Ectodermal cell (in vitro differentiated cells): ENCODE measurements at regions not wholly inside any gene's neighbourhood (a gene's known extent, or its start where the extent isn't known, plus 50 kb on each side); places are given as distances from the start of the nearest gene placed in this dataset.

ENCODE experiments used
- H3K27ac ChIP-seq: 2 replicates; pipeline ENCODE4 v1.7.0; 2013; ENCODE audit warnings: mild to moderate bottlenecking, low read depth, low read length; ENCODE audit not compliant: insufficient read depth, poor library complexity, severe bottlenecking
- H3K27me3 ChIP-seq: 2 replicates; pipeline ENCODE4 v1.7.0; 2013; ENCODE audit warnings: mild to moderate bottlenecking, low read length; ENCODE audit not compliant: insufficient read depth, control insufficient read depth, poor library complexity, severe bottlenecking
- H3K36me3 ChIP-seq: one replicate; pipeline ENCODE4 v1.7.0; 2013; ENCODE audit warnings: low read length; ENCODE audit not compliant: control insufficient read depth, insufficient read depth
- H3K4me1 ChIP-seq: one replicate; pipeline ENCODE4 v1.7.0; 2013; ENCODE audit warnings: low read length; ENCODE audit not compliant: control insufficient read depth, insufficient read depth
- H3K4me3 ChIP-seq: 2 replicates; pipeline ENCODE4 v1.7.0; 2013; ENCODE audit warnings: low read depth, low read length, control low read depth; ENCODE audit not compliant: insufficient read depth
- H3K9me3 ChIP-seq: 2 replicates; pipeline ENCODE4 v1.7.0; 2013; ENCODE audit warnings: mild to moderate bottlenecking, low read length, moderate library complexity; ENCODE audit not compliant: control insufficient read depth
- whole genome bisulfite sequencing, 2 experiments: methylation state at CpG; one replicate each; pipeline ENCODE4 v1.1.7; 2013; ENCODE audit warnings: missing lambda C conversion rate in 2 of 2; 5-methylcytosine and 5-hydroxymethylcytosine counted together

GRCh38 chr12:24746006-24746671, 202.8 kb downstream of the BCAT1 start:
- H3K36me3 ChIP-seq: no peaks in the 10 kb centered on the region
- no peaks in the 10 kb centered on the region for H3K9me3 ChIP-seq
- no peaks in the 10 kb centered on the region for H3K27me3 ChIP-seq
- 88 to 96% methylated on average over 2 of the region's 4 CpGs for WGBS, 2 experiments
- H3K4me3 ChIP-seq: no peak overlapping the region
- H3K27ac ChIP-seq: no peak overlapping the region
- H3K4me1 ChIP-seq: peaks cover 22% of the 10 kb centered on the region

GRCh38 chr12:24743941-24744793, 204.7 kb downstream of the BCAT1 start:
- peaks cover 11% of the 10 kb centered on the region for H3K4me1 ChIP-seq
- H3K9me3 ChIP-seq: no peaks in the 10 kb centered on the region
- H3K36me3 ChIP-seq: no peaks in the 10 kb centered on the region
- no peak overlapping the region for H3K4me3 ChIP-seq
- no peak overlapping the region for H3K27ac ChIP-seq
- WGBS, 2 experiments: 83 to 84% methylated on average over 9 of the region's 9 CpGs
- no peaks in the 10 kb centered on the region for H3K27me3 ChIP-seq

GRCh38 chr12:24742378-24742777, 206.5 kb downstream of the BCAT1 start:
- no peak overlapping the region for H3K27ac ChIP-seq
- peaks cover 3% of the 10 kb centered on the region for H3K4me1 ChIP-seq
- no peaks in the 10 kb centered on the region for H3K27me3 ChIP-seq
- H3K4me3 ChIP-seq: no peak overlapping the region
- no peaks in the 10 kb centered on the region for H3K36me3 ChIP-seq
- H3K9me3 ChIP-seq: no peaks in the 10 kb centered on the region
- WGBS, 2 experiments: 89 to 90% methylated on average over 5 of the region's 5 CpGs

- WGBS, 2 experiments: 88 to 89% methylated on average over 9 of the region's 9 CpGs
- Histone ChIP-seq H3K27ac (no peak overlapping the region), H3K9me3 (no peaks in the 10 kb centered on the region), H3K4me1 (no peaks in the 10 kb centered on the region), H3K4me3 (no peak overlapping the region), H3K27me3 (no peaks in the 10 kb centered on the region), H3K36me3 (no peaks in the 10 kb centered on the region)
Measured at GRCh38 chr12:24741216-24741615, 207.7 kb downstream of the BCAT1 start.

GRCh38 chr12:24739106-24739779, 209.7 kb downstream of the BCAT1 start:
- Histone ChIP-seq H3K4me3 (no peak overlapping the region), H3K9me3 (no peaks in the 10 kb centered on the region), H3K36me3 (no peaks in the 10 kb centered on the region), H3K4me1 (no peaks in the 10 kb centered on the region), H3K27me3 (no peaks in the 10 kb centered on the region), H3K27ac (no peak overlapping the region)
- WGBS, 2 experiments: no CpG with 5 or more reads among the region's 2 CpGs

- Histone ChIP-seq H3K4me3 (no peak overlapping the region), H3K27me3 (no peaks in the 10 kb centered on the region), H3K27ac (no peak overlapping the region), H3K9me3 (no peaks in the 10 kb centered on the region), H3K36me3 (no peaks in the 10 kb centered on the region), H3K4me1 (no peaks in the 10 kb centered on the region)
- 89 to 96% methylated on average over 2 of the region's 2 CpGs for WGBS, 2 experiments
Measured at GRCh38 chr12:24738441-24738840, 210.5 kb downstream of the BCAT1 start.

GRCh38 chr12:24731596-24731995, 217.3 kb downstream of the BCAT1 start:
- Histone ChIP-seq H3K4me1 (no peaks in the 10 kb centered on the region), H3K36me3 (no peaks in the 10 kb centered on the region), H3K4me3 (no peak overlapping the region), H3K27me3 (no peaks in the 10 kb centered on the region), H3K27ac (no peak overlapping the region), H3K9me3 (no peaks in the 10 kb centered on the region)
- WGBS, 2 experiments: 91 to 93% methylated on average over 1 of the region's 1 CpG

GRCh38 chr12:24730489-24730896, 218.4 kb downstream of the BCAT1 start:
- H3K4me3 ChIP-seq: no peak overlapping the region
- H3K27ac ChIP-seq: no peak overlapping the region
- 97 to 100% methylated on average over 1 of the region's 1 CpG for WGBS, 2 experiments
- no peaks in the 10 kb centered on the region for H3K36me3 ChIP-seq
- H3K27me3 ChIP-seq: no peaks in the 10 kb centered on the region
- no peaks in the 10 kb centered on the region for H3K9me3 ChIP-seq
- peaks cover 4% of the 10 kb centered on the region for H3K4me1 ChIP-seq

- Histone ChIP-seq H3K4me1 (peaks cover 5% of the 10 kb centered on the region), H3K27me3 (no peaks in the 10 kb centered on the region), H3K9me3 (no peaks in the 10 kb centered on the region), H3K4me3 (no peak overlapping the region), H3K27ac (no peak overlapping the region), H3K36me3 (no peaks in the 10 kb centered on the region)
- WGBS, 2 experiments: 100% methylated on average over 1 of the region's 3 CpGs; no CpG with 5 or more reads in 1 of the 2 experiments
Measured at GRCh38 chr12:24728826-24729225, 220.1 kb downstream of the BCAT1 start.

GRCh38 chr12:24728366-24728765, 220.5 kb downstream of the BCAT1 start:
- H3K4me3 ChIP-seq: no peak overlapping the region
- H3K27me3 ChIP-seq: no peaks in the 10 kb centered on the region
- peaks cover 5% of the 10 kb centered on the region for H3K4me1 ChIP-seq
- H3K27ac ChIP-seq: no peak overlapping the region
- H3K9me3 ChIP-seq: no peaks in the 10 kb centered on the region
- no peaks in the 10 kb centered on the region for H3K36me3 ChIP-seq
